IMR-90 (cell line): ENCODE measurements at regions not wholly inside any gene's neighbourhood (a gene's known extent, or its start where the extent isn't known, plus 50 kb on each side); places are given as distances from the start of the nearest gene placed in this dataset.

ENCODE experiments used
- ELK1 ChIP-seq: fragments of 150-350 bp; IDR thresholded peaks from 2 replicates; pipeline ENCODE4 v1.6.1; 2016; ENCODE audit warnings: low read depth, mild to moderate bottlenecking, low read length, moderate library complexity, borderline replicate concordance
- FOS ChIP-seq: fragments of 150-350 bp; IDR thresholded peaks from 2 replicates; pipeline ENCODE4 v1.6.1; 2016; ENCODE audit warnings: low read depth, low read length
- MXI1 ChIP-seq: IDR thresholded peaks from 2 replicates; pipeline ENCODE4 v1.6.1; 2012; ENCODE audit warnings: low read depth, mild to moderate bottlenecking, low read length, moderate library complexity, borderline replicate concordance
- NFE2L2 ChIP-seq: fragments of 150-350 bp; IDR thresholded peaks from 2 replicates; pipeline ENCODE4 v1.6.1; 2016; ENCODE audit warnings: low read depth, mild to moderate bottlenecking, low read length
- RAD21 ChIP-seq: IDR thresholded peaks from 2 replicates; pipeline ENCODE4 v1.6.1; 2012; ENCODE audit warnings: low read length, improper control_type of control experiment
- RCOR1 ChIP-seq: IDR thresholded peaks from 2 replicates; pipeline ENCODE4 v1.6.1; 2012; ENCODE audit warnings: mild to moderate bottlenecking, low read length, improper control_type of control experiment; ENCODE audit not compliant: insufficient replicate concordance
- SMC3 ChIP-seq: fragments of 150-350 bp; IDR thresholded peaks from 2 replicates; pipeline ENCODE4 v1.6.1; 2016; ENCODE audit warnings: low read depth, mild to moderate bottlenecking, antibody characterized with exemption, low read length, moderate library complexity

GRCh38 chr6:139590206-139590605 lies 215.8 kb upstream of the CITED2 start (continued):
- no peak for TF ChIP-seq ELK1
- no peak for TF ChIP-seq SMC3
- no peak for TF ChIP-seq RCOR1
- TF ChIP-seq NFE2L2: no peak
- TF ChIP-seq MXI1: no peak
- TF ChIP-seq RAD21: no peak
- no peak for TF ChIP-seq FOS
